HAP-1 (cell line): ENCODE measurements at regions not wholly inside any gene's neighbourhood (a gene's known extent, or its start where the extent isn't known, plus 50 kb on each side); places are given as distances from the start of the nearest gene placed in this dataset.

Source experiments
- DNase-seq, 2 experiments: peaks; one replicate each; pipeline ENCODE4 v3.0.0-alpha.2; 2016 to 2020; ENCODE audit warnings: low spot score in 2 of 2
- H3K27me3 ChIP-seq: fragments of 250-450 bp; sonication (Bioruptor Pico); 2 replicates; pipeline ENCODE4 v1.5.1; 2020; ENCODE audit warnings: low read depth, mild to moderate bottlenecking, moderate library complexity
- H3K36me3 ChIP-seq: fragments of 250-450 bp; sonication (Bioruptor Pico); replicated peaks from 2 replicates; pipeline ENCODE4 v1.5.1; 2020; ENCODE audit warnings: mild to moderate bottlenecking
- H3K4me1 ChIP-seq: fragments of 250-450 bp; sonication (Bioruptor Pico); 2 replicates; pipeline ENCODE4 v1.5.1; 2020; ENCODE audit warnings: mild to moderate bottlenecking
- H3K4me3 ChIP-seq: fragments of 250-450 bp; sonication (Bioruptor Pico); 2 replicates; pipeline ENCODE4 v1.5.1; 2020; ENCODE audit warnings: mild to moderate bottlenecking, moderate library complexity
- H3K9me3 ChIP-seq: fragments of 250-450 bp; sonication (Bioruptor Pico); 2 replicates; pipeline ENCODE4 v1.5.1; 2020; ENCODE audit warnings: mild to moderate bottlenecking, moderate library complexity
- in situ Hi-C: fragments of 300-500 bp; cut with MboI; formaldehyde crosslinking; loops from 3 replicates; pipeline ENCODE4 v1.14.3; 2020; ENCODE audit warnings: low sequenced_read_pairs, inconsistent platforms, mixed read lengths

GRCh38 chr10:129343141-129343540 is 123.9 kb upstream of the MGMT start:
- in situ Hi-C loops, result no loop called here
- no peaks in the 10 kb centered on the region for H3K4me1 ChIP-seq
- H3K9me3 ChIP-seq, result no peaks in the 10 kb centered on the region
- no peaks in the 10 kb centered on the region for H3K27me3 ChIP-seq
- H3K36me3 ChIP-seq, result no peaks in the 10 kb centered on the region
- DNase-seq, result no peak
- H3K4me3 ChIP-seq, result no peak overlapping the region

GRCh38 chr10:129344103-129344502 is 122.9 kb upstream of the MGMT start:
- DNase-seq, result no peak
- Histone ChIP-seq H3K27me3 (no peaks in the 10 kb centered on the region), H3K36me3 (no peaks in the 10 kb centered on the region), H3K9me3 (no peaks in the 10 kb centered on the region), H3K4me3 (no peak overlapping the region), H3K4me1 (no peaks in the 10 kb centered on the region)
- in situ Hi-C loops, result no loop called here

- H3K9me3 ChIP-seq, result no peaks in the 10 kb centered on the region
- in situ Hi-C loops, result no loop called here
- no peaks in the 10 kb centered on the region for H3K4me1 ChIP-seq
- no peak for DNase-seq
- no peaks in the 10 kb centered on the region for H3K27me3 ChIP-seq
- no peak overlapping the region for H3K4me3 ChIP-seq
- no peaks in the 10 kb centered on the region for H3K36me3 ChIP-seq
Observed at GRCh38 chr10:129344731-129345355, 122.2 kb upstream of the MGMT start.

- H3K4me1 ChIP-seq, result no peaks in the 10 kb centered on the region
- H3K36me3 ChIP-seq, result no peaks in the 10 kb centered on the region
- no peak for DNase-seq
- in situ Hi-C loops, result no loop called here
- H3K4me3 ChIP-seq, result no peak overlapping the region
- H3K9me3 ChIP-seq, result no peaks in the 10 kb centered on the region
- no peaks in the 10 kb centered on the region for H3K27me3 ChIP-seq
Observed at GRCh38 chr10:129345763-129346162, 121.3 kb upstream of the MGMT start.

- in situ Hi-C loops, result no loop called here
- Histone ChIP-seq H3K27me3 (no peaks in the 10 kb centered on the region), H3K36me3 (no peaks in the 10 kb centered on the region), H3K4me3 (no peak overlapping the region), H3K4me1 (no peaks in the 10 kb centered on the region), H3K9me3 (no peaks in the 10 kb centered on the region)
- DNase-seq, result no peak
Observed at GRCh38 chr10:129350690-129351089, 116.4 kb upstream of the MGMT start.

- H3K36me3 ChIP-seq, result no peaks in the 10 kb centered on the region
- H3K27me3 ChIP-seq, result no peaks in the 10 kb centered on the region
- H3K4me3 ChIP-seq, result no peak overlapping the region
- no peaks in the 10 kb centered on the region for H3K9me3 ChIP-seq
- no peaks in the 10 kb centered on the region for H3K4me1 ChIP-seq
- in situ Hi-C loops, result no loop called here
- DNase-seq, result no peak
Observed at GRCh38 chr10:129353101-129353500, 113.9 kb upstream of the MGMT start.

- no peaks in the 10 kb centered on the region for H3K9me3 ChIP-seq
- H3K4me3 ChIP-seq, result no peak overlapping the region
- in situ Hi-C loops, result no loop called here
- DNase-seq, result no peak
- no peaks in the 10 kb centered on the region for H3K27me3 ChIP-seq
- H3K4me1 ChIP-seq, result no peaks in the 10 kb centered on the region
- no peaks in the 10 kb centered on the region for H3K36me3 ChIP-seq
Observed at GRCh38 chr10:129360046-129360445, 107.0 kb upstream of the MGMT start.

- no peak for DNase-seq
- Histone ChIP-seq H3K4me1 (no peaks in the 10 kb centered on the region), H3K4me3 (no peak overlapping the region), H3K27me3 (no peaks in the 10 kb centered on the region), H3K9me3 (no peaks in the 10 kb centered on the region), H3K36me3 (no peaks in the 10 kb centered on the region)
- in situ Hi-C loops, result no loop called here
Observed at GRCh38 chr10:129361676-129362376, 105.2 kb upstream of the MGMT start.

GRCh38 chr10:129364949-129365348 is 102.1 kb upstream of the MGMT start:
- Histone ChIP-seq H3K36me3 (no peaks in the 10 kb centered on the region), H3K27me3 (no peaks in the 10 kb centered on the region), H3K4me1 (no peaks in the 10 kb centered on the region), H3K4me3 (no peak overlapping the region), H3K9me3 (no peaks in the 10 kb centered on the region)
- DNase-seq, result no peak
- in situ Hi-C loops, result no loop called here

- in situ Hi-C loops, result no loop called here
- H3K4me3 ChIP-seq, result no peak overlapping the region
- H3K4me1 ChIP-seq, result no peaks in the 10 kb centered on the region
- H3K27me3 ChIP-seq, result peaks cover 4% of the 10 kb centered on the region
- DNase-seq, result peak in 1 of 2 experiments; percentile 48
- no peaks in the 10 kb centered on the region for H3K36me3 ChIP-seq
- H3K9me3 ChIP-seq, result no peaks in the 10 kb centered on the region
Observed at GRCh38 chr10:129365767-129366402, 101.2 kb upstream of the MGMT start.

GRCh38 chr10:129366450-129366849 is 100.6 kb upstream of the MGMT start:
- H3K4me1 ChIP-seq, result no peaks in the 10 kb centered on the region
- H3K9me3 ChIP-seq, result no peaks in the 10 kb centered on the region
- DNase-seq, result no peak
- in situ Hi-C loops, result no loop called here
- no peak overlapping the region for H3K4me3 ChIP-seq
- H3K27me3 ChIP-seq, result peaks cover 7% of the 10 kb centered on the region
- no peaks in the 10 kb centered on the region for H3K36me3 ChIP-seq

- in situ Hi-C loops, result no loop called here
- Histone ChIP-seq H3K27me3 (peaks cover 19% of the 10 kb centered on the region), H3K9me3 (no peaks in the 10 kb centered on the region), H3K4me3 (no peak overlapping the region), H3K4me1 (no peaks in the 10 kb centered on the region), H3K36me3 (no peaks in the 10 kb centered on the region)
- no peak for DNase-seq
Observed at GRCh38 chr10:129369566-129369965, 97.5 kb upstream of the MGMT start.

GRCh38 chr10:129371541-129371940 is 95.5 kb upstream of the MGMT start:
- Histone ChIP-seq H3K9me3 (no peaks in the 10 kb centered on the region), H3K4me3 (no peak overlapping the region), H3K27me3 (peaks cover 19% of the 10 kb centered on the region), H3K36me3 (no peaks in the 10 kb centered on the region), H3K4me1 (no peaks in the 10 kb centered on the region)
- DNase-seq, result no peak
- in situ Hi-C loops, result no loop called here

- in situ Hi-C loops, result no loop called here
- Histone ChIP-seq H3K4me3 (no peak overlapping the region), H3K36me3 (no peaks in the 10 kb centered on the region), H3K27me3 (peaks cover 19% of the 10 kb centered on the region), H3K9me3 (no peaks in the 10 kb centered on the region), H3K4me1 (no peaks in the 10 kb centered on the region)
- DNase-seq, result no peak
Observed at GRCh38 chr10:129372172-129372571, 94.9 kb upstream of the MGMT start.
